T1000 (cell line): ENCODE measurements at regions not wholly inside any gene's neighbourhood (a gene's known extent, or its start where the extent isn't known, plus 50 kb on each side); places are given as distances from the start of the nearest gene placed in this dataset.
"Not testable (repeated sequence)": the region's sequence is repeated elsewhere in the genome, so short reads cannot be mapped to it uniquely, and the experiment has no call there.

Experiments used
- DNase-seq: peaks from one replicate; lab custom pipeline; 2025; ENCODE audit warnings: mixed read lengths; lab: John Stamatoyannopoulos, UW

DNA sequence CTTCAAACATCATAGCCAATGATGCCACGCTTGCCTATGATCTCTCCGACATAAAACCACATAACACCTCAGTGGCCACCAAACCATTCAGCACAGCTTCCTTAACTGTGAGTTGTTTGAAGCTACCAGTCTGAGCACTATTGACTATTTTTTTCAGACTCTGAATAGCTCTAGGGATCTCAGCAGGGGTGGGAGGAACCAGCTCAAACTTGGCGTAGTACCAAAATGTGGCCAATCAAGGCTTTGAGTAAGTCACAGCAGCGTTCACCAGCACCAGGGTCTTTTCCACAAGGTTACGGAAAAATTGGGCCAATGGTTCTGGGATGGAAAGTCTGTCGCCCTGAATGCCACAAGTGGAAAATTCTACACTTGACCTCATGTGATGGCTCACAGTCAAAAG, 70.6 kb downstream of the SMPDL3A start:
- DNase-seq = no peak

DNA sequence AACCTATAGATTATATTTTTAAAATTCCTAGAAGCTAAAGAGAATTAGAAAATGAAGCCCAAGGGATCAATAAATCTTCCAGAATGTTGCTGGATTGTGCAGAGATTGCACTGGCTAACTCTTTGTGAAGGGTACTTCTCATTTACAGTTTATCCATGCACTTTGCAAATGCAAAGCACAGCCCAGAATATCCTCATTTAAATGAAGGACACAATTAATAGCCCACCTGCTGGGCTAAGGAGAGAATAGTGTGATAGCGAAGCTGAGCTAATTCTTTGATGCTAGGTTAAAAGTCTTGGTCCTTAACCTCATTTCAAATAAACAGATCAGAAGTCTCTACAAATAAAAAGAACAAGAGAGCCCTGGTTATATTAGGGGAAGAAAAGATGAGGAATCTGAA, 72.5 kb downstream of the SMPDL3A start:
- no peak for DNase-seq

DNA sequence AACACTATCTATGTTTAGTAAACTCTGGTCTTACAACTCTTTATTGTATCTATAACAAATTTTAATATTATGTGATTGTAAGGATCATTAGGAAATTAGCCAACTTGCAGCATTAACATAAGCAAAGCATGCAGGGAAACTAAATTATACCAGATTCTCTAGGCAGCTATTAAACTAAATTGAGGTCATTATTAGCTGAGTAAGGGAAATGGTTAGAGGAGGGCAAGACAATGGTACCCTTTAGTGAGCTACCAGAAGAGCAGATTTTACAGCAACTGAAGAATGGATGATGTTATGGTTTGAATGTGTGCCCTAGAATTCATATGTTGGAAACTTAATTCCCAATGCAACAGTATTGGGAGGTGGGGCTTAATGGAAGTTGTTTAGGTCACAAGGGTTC, 79.1 kb downstream of the SMPDL3A start:
- DNase-seq = no peak

DNA sequence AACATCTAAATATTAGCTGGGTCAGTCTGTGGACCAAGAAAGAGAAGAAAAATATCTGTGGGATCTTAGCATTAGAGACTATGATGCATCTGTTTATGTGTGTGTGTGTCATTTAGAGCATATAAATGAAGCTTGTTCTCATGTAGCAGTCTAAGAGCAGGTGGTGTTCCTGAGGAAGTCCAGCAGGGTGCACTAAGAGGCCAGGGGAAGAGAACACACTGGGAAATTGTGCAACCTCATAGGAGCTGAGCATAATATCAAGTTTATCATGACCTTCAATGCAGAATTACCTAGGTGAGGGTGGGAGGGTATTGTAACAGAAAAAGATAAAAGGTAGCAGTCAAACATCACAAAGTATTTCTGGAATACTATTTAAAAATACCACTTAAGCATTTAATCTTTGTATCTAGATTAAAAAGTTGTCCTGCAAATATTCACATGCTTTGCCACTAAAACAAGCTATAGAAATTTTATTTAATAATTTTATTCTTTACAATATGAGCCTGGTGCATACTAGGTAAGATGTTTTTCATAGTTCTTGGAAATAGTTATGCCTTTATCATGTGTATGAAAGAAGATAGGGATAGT, 80.5 kb downstream of the SMPDL3A start:
- DNase-seq = peak; percentile 4

DNA sequence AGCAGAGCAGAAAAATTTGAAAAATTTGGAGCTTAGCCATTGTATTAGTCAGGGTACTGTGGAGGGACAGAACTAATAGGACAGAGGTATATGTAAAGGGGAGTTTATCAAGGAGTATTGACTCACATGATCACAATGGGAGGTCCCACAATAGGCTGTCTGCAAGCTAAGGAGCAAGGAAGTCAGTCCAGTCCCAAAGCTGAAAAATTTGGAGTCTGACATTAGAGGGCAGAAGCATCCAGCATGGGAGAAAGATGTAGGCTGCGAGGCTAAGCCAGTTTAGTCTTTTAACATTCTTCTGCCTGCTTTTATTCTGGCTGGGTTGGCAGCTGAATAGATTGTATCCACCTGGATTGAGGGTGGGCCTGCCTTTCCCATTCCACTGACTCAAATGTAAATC, 82.0 kb downstream of the SMPDL3A start:
- no peak for DNase-seq

DNA sequence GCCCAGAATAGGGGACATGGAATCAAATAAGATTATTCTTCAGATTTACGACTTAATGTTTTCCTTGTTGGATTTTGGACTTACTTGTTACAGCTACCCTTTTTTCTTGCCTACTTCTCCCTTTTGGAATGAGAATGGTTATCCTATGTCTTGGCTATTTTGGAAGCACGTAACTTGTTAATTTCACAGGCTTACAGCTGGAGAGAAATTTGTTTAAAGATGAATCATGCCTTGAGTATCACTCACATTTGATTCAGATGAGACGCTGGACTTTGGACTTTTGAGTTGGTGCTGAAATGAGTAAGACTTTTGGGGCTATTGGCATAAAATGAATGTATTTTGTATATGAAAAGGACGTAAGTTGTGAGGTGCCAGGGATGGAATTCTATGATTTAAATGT, 83.3 kb downstream of the SMPDL3A start:
- DNase-seq = no peak

DNA sequence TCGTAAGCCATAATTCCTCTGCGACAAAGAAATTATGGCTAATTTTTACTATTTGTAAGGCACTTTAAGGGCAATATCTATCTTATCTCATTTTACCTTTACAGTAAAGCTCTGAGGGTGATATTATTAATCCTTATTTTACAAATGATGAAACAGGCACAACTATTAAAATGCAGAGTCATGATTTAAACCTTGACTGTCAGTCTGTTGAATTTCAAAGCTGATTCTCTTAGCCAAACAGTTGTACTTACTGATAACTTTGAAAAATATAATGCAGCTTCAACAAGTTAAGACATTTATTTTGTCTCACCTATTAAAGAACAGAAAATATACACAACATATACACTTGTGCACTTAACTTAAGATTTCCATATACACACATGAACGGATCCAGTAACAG, 88.2 kb downstream of the SMPDL3A start:
- no peak for DNase-seq

DNA sequence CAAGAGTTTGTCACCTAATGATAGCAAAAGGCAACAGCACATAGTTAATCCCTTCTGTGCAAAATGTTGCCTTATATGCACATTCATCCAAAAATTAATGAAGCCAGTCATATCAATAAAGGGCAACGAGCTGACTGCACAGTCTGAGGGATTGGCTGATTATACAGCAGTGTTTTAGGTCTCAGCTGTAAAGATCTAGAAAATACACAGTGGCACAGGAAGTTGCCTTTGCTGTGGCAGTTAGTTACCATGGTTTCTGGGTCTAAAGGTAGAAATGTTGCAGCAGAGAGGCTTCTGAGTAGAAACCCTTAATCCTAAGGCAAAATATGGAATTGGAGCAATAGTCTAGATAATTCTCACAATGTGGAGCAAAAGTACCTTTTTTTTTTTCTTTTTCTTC, 89.7 kb downstream of the SMPDL3A start:
- no peak for DNase-seq

DNA sequence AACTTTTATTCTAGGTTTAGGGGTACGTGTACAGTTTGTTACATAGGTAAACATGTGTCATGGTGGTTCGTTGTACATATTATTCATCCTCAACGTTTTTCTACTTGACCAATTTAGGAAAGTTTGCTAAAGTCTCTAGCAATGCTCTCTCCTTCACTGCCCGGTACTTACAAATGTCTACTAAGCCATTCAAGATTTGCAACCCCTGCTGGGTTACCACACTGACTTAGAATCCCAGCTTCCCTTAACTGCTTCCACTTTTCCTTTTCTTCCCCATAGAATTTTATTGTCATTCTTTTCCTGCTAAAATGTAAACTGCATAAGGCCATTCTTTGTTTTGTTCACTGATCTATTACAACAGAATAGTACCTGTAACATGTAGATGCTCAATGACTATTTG, 97.4 kb downstream of the SMPDL3A start:
- DNase-seq = no peak

DNA sequence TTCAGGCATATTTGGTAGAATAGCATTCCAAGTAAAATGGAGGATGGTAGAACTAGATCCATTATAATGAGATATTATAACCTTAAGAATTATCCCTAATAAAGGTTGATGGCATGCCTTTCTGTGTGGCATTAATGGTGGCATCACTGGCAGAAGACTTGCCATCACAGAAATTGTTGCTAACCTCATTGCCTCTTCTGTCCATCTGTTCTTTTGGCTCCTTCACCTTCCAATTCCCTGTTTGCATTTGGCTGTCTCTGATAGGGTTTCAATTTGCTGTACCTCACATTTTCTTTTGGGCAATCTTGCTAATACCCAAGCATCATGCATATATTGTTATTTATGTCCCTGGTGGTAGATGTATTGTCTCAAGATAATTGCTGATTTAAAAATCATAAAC, 98.9 kb downstream of the SMPDL3A start:
- no peak for DNase-seq

DNA sequence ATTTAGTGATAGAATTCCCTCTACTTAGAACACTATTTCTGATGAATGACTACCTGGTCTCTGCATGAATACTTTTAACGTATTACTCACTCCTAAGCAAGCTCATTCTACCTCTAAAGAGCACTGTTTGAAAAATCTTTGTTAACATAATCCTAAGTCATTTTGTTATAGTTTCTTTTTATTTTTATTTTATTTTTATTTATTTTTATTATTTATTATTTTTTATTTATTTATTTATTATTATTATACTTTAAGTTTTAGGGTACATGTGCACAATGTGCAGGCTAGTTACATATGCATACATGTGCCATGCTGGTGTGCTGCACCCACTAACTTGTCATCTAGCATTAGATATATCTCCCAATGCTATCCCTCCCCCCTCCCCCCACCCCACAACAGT, 99.6 kb downstream of the SMPDL3A start:
- DNase-seq = not testable (repeated sequence)

DNA sequence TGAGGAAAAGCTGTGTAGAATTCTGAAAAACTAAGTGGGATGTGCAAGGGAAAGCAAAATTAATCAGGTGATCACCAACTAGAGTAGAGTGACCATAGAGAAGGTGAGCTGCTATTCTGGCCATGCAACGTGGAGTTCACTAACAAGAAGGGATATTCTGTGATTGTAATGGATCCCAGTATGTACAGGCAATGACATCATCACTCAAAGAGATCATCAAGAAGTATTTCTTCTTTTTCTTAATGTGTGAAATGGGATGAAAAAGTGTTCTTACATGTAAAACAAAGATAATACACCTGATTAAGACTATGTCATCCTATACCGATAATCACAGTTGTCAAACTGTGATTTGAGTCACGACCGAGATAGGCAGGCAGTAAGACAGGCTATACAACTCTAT, 101.2 kb downstream of the SMPDL3A start:
- DNase-seq = no peak

DNA sequence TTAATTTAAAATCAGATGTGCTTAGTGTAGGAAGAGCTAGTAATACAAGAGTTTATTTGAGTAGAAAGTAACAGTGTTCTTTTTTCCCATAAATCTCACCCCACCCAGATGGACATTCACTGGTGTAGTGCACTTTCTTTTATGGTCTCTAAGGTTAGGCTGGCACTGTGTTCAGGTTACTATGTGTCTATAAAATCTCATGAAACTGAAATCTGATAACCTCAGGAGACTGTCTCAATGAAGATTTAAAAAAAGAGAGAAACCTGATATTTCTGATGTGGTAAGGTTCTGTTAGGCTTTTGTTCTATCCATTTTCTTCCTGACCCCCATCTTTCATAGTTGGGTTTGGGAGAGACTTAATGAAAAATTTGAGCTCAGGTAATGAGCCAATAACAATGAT, 101.2 kb upstream of the CLVS2 start:
- no peak for DNase-seq

DNA sequence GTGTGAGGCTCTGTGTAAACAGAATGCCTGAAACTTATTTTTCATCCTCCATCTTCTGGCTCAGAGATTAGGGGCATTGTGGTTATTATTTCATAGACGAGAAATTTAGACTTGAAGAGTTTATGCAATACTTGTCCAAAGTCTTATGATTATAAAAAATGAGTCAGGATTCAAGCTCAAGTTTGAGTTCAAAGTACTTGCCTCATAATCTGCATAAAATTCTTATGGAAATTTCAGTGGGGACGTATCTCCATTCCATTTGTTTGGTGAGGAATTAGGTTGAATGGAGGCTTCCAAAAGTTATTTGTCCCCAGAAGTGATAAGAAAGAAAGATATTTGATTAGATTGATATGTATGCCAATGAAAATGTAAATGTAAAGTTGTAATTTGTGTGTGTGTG, 93.7 kb upstream of the CLVS2 start:
- no peak for DNase-seq

DNA sequence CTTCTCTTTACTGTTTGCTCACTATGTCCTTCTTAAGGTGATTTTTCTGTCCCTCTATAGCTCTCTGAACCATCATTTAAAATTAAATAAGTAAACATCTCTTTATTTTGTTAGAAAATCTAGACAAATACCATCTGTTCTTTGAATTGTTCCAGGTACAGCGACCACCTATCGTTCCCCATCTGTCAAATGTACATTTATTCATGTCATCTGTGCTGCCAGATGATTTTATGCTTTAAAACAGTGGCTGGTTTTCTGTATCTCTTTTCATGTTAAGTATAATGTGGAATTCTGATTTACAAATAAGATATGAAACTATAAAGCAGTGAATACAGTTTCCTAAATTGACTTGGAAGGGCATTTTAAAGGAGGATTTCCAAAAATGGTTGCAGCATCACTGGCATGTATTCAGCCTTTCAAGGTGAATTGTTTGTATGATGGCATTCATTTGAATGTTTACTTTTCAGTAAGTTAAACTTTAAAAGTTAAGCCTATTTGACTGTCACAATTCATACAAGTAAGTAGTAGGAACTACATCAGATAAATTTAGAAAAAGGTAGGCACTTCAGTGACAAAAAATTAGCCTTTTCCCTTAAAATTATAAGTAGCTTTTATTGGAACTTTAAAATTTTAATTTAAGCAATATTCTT, 92.6 kb upstream of the CLVS2 start:
- no peak for DNase-seq

DNA sequence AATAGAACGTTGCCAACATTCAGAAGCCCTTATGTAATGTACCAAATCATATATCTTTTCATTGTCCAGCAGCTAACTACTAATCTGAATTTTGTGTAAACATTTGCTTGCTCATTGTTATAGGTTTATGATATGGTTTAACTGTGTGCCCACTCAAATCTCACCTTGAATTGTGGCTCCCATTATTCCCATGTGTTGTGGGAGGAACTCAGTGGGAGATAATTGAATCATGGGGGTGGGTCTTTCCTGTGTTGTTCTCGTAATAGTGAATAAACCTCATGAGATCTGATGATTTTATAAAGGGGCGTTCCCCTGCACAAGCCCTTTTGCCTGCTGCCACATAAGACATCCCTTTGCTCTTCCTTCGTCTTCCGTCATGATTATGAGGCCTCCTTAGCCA, 91.9 kb upstream of the CLVS2 start:
- DNase-seq = no peak

DNA sequence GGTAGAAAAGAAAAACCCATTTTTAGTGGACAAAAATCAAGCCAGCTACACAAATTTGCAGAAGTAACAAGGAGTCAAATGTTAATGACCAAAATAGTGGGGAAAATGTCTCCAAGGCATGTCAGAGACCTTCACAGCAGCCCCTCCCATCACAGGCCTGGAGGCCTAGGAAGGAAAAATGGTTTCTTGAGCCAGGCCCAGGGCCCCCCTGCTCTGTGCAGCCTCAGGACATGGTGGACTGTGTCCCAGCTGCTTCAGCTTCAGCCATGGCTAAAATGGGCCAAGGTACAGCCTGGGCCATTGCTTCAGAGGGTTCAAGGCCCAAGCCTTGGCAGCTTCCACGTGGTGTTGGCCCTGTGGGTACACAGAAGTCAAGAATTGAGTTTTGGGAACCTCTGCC, 82.5 kb upstream of the CLVS2 start:
- no peak for DNase-seq

DNA sequence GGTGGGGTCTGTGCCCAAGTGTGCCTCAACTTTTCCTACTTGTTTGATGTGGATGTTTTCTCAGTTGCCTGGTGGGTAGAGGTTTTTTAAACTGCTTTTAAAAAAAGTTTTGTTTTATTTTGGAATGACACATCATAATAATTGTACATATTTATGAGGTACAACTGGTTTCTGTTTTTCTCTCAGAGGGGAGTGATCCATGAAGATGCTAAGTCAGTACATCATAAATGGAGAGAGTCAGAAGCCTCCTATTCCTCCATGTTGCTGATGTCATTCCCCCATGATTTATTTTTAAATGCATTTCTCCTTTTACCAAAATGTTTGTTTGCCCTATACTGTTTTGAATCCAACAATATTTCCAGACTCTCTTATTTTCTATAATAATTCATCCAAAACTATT, 77.3 kb upstream of the CLVS2 start:
- no peak for DNase-seq

DNA sequence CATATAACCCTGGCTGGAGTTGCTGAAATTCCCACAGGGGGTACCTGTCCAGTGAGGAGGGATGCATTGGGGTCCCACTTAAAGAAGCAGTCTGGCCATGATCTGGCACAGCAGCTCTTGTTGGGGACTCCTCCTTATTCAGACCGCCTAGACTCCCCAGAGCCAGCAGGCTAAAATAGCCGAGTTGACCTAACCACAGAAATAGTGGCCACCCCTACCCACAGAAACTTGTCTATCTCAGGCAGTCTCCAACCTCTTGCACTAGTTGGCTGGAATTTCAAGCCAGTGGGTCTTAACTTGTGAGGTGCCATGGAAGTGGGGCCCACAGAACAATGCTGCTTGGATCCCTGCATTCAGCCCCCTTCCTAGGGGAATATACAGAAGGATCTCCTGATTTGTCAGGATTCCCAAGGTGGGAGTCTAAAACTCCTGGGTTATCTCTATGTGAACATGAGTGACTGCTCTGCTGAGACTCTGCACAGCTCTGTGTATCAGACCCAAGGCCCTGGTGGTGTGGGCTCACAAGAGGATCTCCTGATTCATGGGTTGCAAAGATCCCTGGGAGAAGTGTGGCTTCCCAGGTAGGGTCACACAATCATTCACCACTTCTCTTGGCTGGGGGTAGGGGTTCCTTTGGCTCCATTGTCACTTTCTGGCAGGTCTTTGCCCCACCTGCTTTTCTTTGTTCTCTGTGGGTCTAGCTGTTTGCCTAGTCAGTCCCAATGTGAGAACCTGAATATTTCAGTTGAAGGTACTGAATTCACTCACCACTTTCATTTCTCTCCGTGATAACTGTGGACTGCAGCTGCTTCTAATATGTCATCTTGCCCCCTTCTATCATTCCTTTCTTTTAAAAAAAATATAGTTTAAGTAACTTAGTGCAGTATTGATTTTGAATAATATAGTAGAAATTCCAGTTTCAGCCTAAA, 65.5 kb upstream of the CLVS2 start:
- DNase-seq = no peak

DNA sequence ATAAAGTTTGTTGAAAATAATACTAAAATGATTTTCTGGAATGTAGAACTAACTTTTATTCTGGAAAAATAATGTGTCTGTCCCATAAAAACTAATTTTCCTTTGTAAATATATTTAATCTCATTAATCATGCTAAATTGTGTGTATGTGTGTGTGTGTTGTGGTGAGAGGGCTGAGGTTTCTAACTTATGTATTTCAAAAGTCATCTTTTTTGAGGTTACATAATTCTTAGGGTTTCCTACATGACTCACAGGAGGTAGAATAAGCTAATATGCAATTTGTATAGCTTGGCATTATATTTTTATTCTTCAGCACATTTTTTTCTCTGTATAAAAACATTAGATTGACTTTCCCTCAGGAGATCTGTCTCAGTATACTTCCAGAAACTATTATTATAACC, 64.1 kb upstream of the CLVS2 start:
- DNase-seq = no peak

DNA sequence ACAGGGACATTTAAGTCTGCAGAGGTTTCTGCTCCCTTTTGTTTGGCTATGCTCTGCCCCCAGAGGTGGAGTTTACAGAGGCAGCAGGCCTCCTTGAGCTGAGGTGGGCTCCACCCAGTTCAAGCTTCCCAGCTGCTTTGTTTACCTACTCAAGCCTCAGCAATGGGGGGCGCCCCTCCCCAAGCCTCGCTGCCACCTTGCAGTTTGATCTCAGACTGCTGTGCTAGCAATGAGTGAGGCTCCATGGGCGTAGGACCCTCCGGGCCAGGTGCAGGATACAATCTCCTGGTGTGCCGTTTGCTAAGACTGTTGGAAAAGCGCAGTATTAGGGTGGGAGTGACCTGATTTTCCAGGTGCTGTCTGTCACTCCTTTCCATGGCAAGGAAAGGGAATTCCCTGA, 51.1 kb upstream of the CLVS2 start:
- DNase-seq = not testable (repeated sequence)
